Uterus (tissue), 3 donors: ENCODE measurements at regions not wholly inside any gene's neighbourhood (a gene's known extent, or its start where the extent isn't known, plus 50 kb on each side); places are given as distances from the start of the nearest gene placed in this dataset.

Source experiments
- DNase-seq, 2 donors: peaks; one replicate each; pipeline ENCODE4 v3.0.0-alpha.2; 2019 to 2020
- H3K27ac ChIP-seq, 2 donors: fragments of 200-600 bp; sonication (generic); 1 replicate in 1 of 2; 2 replicates in 1 of 2; pipeline ENCODE4 v1.5.1; 2016 to 2018
- H3K27me3 ChIP-seq, 2 donors: fragments of 200-600 bp; sonication (generic); one replicate each; pipeline ENCODE4 v1.5.1; 2018 to 2019; ENCODE audit warnings: control low read depth in 1 of 2
- H3K36me3 ChIP-seq, 2 donors: fragments of 200-600 bp; sonication (generic); one replicate each; pipeline ENCODE4 v1.5.1; 2019; ENCODE audit warnings: control low read depth in 1 of 2
- H3K4me1 ChIP-seq, 2 donors: fragments of 200-600 bp; sonication (generic); one replicate each; pipeline ENCODE4 v1.5.1; 2018 to 2019; ENCODE audit warnings: control low read depth in 1 of 2
- H3K4me3 ChIP-seq, 2 donors: fragments of 200-600 bp; sonication (generic); 1 replicate in 1 of 2; 2 replicates in 1 of 2; pipeline ENCODE4 v1.5.1; 2018 to 2019; ENCODE audit warnings: mild to moderate bottlenecking in 1 of 2
- H3K9me3 ChIP-seq, 2 donors: fragments of 200-600 bp; sonication (generic); one replicate each; pipeline ENCODE4 v1.5.1; 2019; ENCODE audit warnings: control low read depth in 1 of 2
- POLR2A ChIP-seq, 2 donors: fragments of 450-650 bp; IDR thresholded peaks; one replicate each; pipeline ENCODE4 v1.6.1; 2016; ENCODE audit warnings: antibody characterized with exemption in 2 of 2, mild to moderate bottlenecking in 1 of 2, moderate library complexity in 1 of 2
- intact Hi-C: fragments of 100-400 bp; cut with DNase I; formaldehyde crosslinking; loops from one replicate; pipeline ENCODE4 v1.15.1; 2023; ENCODE audit warnings: low total_unique reads
- TF ChIP-seq, protein P1 (sequence below), 4 experiments: fragments of 200-600 bp in 2 of 4; fragments of 450-650 bp in 2 of 4; sonication (generic) in 2 of 4; IDR thresholded peaks; one replicate each; pipeline ENCODE4 v1.5.1; 2016 to 2019; ENCODE audit warnings: antibody characterized with exemption in 4 of 4, mild to moderate bottlenecking in 2 of 4, moderate library complexity in 1 of 4
- donor health status: DM: yes; HTN: yes; CAD: no.

GRCh38 chr3:194952841-194953241 lies 267.2 kb downstream of the FAM43A start:
- no peaks in the 10 kb centered on the region for H3K27me3 ChIP-seq
- no peak for DNase-seq
- no peaks in the 10 kb centered on the region for H3K36me3 ChIP-seq
- H3K4me1 ChIP-seq: no peaks in the 10 kb centered on the region
- H3K27ac ChIP-seq: no peak overlapping the region
- no peak overlapping the region for H3K4me3 ChIP-seq
- H3K9me3 ChIP-seq: no peaks in the 10 kb centered on the region
- intact Hi-C loops: no loop called here
- TF ChIP-seq, protein P1, sequence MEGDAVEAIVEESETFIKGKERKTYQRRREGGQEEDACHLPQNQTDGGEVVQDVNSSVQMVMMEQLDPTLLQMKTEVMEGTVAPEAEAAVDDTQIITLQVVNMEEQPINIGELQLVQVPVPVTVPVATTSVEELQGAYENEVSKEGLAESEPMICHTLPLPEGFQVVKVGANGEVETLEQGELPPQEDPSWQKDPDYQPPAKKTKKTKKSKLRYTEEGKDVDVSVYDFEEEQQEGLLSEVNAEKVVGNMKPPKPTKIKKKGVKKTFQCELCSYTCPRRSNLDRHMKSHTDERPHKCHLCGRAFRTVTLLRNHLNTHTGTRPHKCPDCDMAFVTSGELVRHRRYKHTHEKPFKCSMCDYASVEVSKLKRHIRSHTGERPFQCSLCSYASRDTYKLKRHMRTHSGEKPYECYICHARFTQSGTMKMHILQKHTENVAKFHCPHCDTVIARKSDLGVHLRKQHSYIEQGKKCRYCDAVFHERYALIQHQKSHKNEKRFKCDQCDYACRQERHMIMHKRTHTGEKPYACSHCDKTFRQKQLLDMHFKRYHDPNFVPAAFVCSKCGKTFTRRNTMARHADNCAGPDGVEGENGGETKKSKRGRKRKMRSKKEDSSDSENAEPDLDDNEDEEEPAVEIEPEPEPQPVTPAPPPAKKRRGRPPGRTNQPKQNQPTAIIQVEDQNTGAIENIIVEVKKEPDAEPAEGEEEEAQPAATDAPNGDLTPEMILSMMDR (IDR thresholded peaks at IDR 0.05): no peak
- no peak for TF ChIP-seq POLR2A (IDR thresholded peaks at IDR 0.05)

DNA sequence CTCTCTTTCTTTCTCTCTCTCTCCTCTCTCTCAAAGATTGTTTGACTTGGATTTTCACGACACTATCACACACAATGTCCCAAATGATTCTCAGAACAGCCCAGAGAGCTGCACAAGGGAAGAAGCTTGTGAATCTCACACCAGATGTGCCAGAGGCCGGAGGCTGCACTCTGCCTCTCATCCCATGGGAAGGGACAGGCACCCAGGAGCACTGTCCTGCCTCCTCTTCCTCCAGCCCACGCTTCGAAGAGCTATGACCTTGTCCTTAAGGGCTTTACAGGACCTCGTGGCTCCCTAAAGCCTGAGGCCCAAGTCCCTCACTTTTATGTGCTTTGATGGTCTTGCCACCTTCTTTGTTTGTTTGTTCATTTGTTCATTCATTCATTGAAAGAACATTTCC lies 267.6 kb downstream of the FAM43A start:
- no peaks in the 10 kb centered on the region for H3K9me3 ChIP-seq
- intact Hi-C loops: no loop called here
- no peak for DNase-seq
- no peak for TF ChIP-seq POLR2A (IDR thresholded peaks at IDR 0.05)
- TF ChIP-seq, protein P1 (IDR thresholded peaks at IDR 0.05): no peak
- H3K36me3 ChIP-seq: no peaks in the 10 kb centered on the region
- no peaks in the 10 kb centered on the region for H3K4me1 ChIP-seq
- no peaks in the 10 kb centered on the region for H3K27me3 ChIP-seq
- no peak overlapping the region for H3K27ac ChIP-seq
- no peak overlapping the region for H3K4me3 ChIP-seq

- H3K27ac ChIP-seq: no peak overlapping the region
- no peaks in the 10 kb centered on the region for H3K27me3 ChIP-seq
- no peak overlapping the region for H3K4me3 ChIP-seq
- intact Hi-C loops: no loop called here
- no peak for TF ChIP-seq POLR2A (IDR thresholded peaks at IDR 0.05)
- no peak for DNase-seq
- no peaks in the 10 kb centered on the region for H3K9me3 ChIP-seq
- no peaks in the 10 kb centered on the region for H3K36me3 ChIP-seq
- H3K4me1 ChIP-seq: no peaks in the 10 kb centered on the region
Measured at GRCh38 chr3:194955546-194955945, 269.9 kb downstream of the FAM43A start.

DNA sequence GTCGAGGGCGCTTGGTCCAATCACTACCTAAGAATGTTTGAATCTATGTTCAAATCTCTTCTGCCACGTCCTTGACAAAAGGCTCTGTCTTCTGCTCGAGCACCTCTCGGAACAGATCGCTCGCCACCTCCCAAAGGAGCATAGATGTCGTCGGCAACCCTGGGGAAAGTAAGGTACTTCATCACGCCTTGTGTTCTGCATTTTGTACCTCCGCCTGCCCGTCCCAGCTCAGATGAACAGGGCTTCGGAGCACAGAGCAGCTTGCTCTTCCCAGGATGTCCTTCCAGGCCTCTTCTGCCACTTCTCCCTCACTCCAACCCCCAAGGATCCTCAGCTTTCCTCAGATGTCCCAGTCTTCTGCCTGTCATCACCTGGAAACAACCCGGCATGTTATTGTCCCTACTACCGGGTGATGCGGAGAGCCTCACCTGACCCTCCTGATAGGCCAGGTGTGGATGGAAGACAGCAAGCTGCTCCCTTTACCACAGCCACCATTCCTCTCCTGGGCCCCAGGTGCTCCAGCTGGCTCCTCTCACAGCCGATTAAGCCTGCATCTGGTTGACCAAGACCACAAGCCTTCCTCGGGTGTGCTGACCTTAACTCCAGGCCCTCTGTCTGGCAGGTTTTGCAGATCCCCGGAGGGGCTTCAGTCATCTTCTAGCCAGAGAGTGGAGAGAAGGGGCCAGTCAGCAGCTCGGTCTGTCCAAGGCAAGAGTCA lies 270.5 kb downstream of the FAM43A start:
- no peak for TF ChIP-seq POLR2A (IDR thresholded peaks at IDR 0.05)
- TF ChIP-seq, protein P1 (IDR thresholded peaks at IDR 0.05): no peak
- intact Hi-C loops: no loop called here
- H3K27ac ChIP-seq: no peak overlapping the region
- H3K27me3 ChIP-seq: no peaks in the 10 kb centered on the region
- no peaks in the 10 kb centered on the region for H3K9me3 ChIP-seq
- H3K36me3 ChIP-seq: no peaks in the 10 kb centered on the region
- no peak overlapping the region for H3K4me3 ChIP-seq
- H3K4me1 ChIP-seq: no peaks in the 10 kb centered on the region
- no peak for DNase-seq

GRCh38 chr3:194956697-194957396 lies 271.2 kb downstream of the FAM43A start:
- intact Hi-C loops: no loop called here

More at GRCh38 chr3:194956697-194957396, 271.2 kb downstream of the FAM43A start:
- H3K27ac ChIP-seq: no peak overlapping the region
- H3K27me3 ChIP-seq: no peaks in the 10 kb centered on the region
- TF ChIP-seq, protein P1 (IDR thresholded peaks at IDR 0.05): no peak
- TF ChIP-seq POLR2A (IDR thresholded peaks at IDR 0.05): no peak
- H3K4me1 ChIP-seq: no peaks in the 10 kb centered on the region
- H3K4me3 ChIP-seq: no peak overlapping the region
- no peaks in the 10 kb centered on the region for H3K9me3 ChIP-seq
- no peak for DNase-seq
- no peaks in the 10 kb centered on the region for H3K36me3 ChIP-seq
